ENCODE measurements at regions not wholly inside any gene's neighbourhood (a gene's known extent, or its start where the extent isn't known, plus 50 kb on each side); places are given as distances from the start of the nearest gene placed in this dataset.

GRCh38 chr1:170277985-170278384, 132.2 kb downstream of the NTMT2 start:
- no peak for TF ChIP-seq CTCF (IDR thresholded peaks at IDR 0.05)
- TF ChIP-seq EZH2 (IDR thresholded peaks at IDR 0.05; ENCODE audit: borderline replicate concordance, insufficient read depth, low read depth, low read length, poor library complexity, severe bottlenecking): no peak

Data from B cell (primary cell).